Liver (tissue), 8 donors: ENCODE measurements at regions not wholly inside any gene's neighbourhood (a gene's known extent, or its start where the extent isn't known, plus 50 kb on each side); places are given as distances from the start of the nearest gene placed in this dataset.

Source experiments
- DNase-seq: peaks from one replicate; pipeline ENCODE4 v3.0.0-alpha.2; 2017; ENCODE audit warnings: low spot score
- H3K27ac ChIP-seq, 2 donors: one replicate each; pipeline ENCODE4 v1.7.0; 2013; ENCODE audit warnings: inconsistent platforms in 2 of 2, low read length in 2 of 2, control low read depth in 1 of 2, low read depth in 1 of 2, mild to moderate bottlenecking in 1 of 2
- H3K27me3 ChIP-seq, 4 donors: one replicate each; pipeline versions ENCODE4 v1.6.1 to v1.7.0; 2013; ENCODE audit warnings: low read length in 3 of 4, inconsistent platforms in 1 of 4, mild to moderate bottlenecking in 1 of 4, moderate library complexity in 1 of 4; ENCODE audit not compliant: control insufficient read depth in 4 of 4, insufficient read depth in 4 of 4
- H3K36me3 ChIP-seq, 4 donors: one replicate each; pipeline versions ENCODE4 v1.6.1 to v1.7.0; 2013; ENCODE audit warnings: low read length in 3 of 4, mild to moderate bottlenecking in 3 of 4, low read depth in 1 of 4, moderate library complexity in 1 of 4; ENCODE audit not compliant: control insufficient read depth in 4 of 4, insufficient read depth in 3 of 4
- H3K4me1 ChIP-seq, 4 donors: one replicate each; pipeline versions ENCODE4 v1.6.1 to v1.7.0; 2013; ENCODE audit warnings: low read length in 3 of 4, mild to moderate bottlenecking in 3 of 4, moderate library complexity in 1 of 4; ENCODE audit not compliant: control insufficient read depth in 4 of 4, insufficient read depth in 4 of 4
- H3K4me3 ChIP-seq, 3 donors: one replicate each; pipeline versions ENCODE4 v1.6.1 to v1.7.0; 2013; ENCODE audit warnings: low read length in 3 of 3, control low read depth in 1 of 3, low read depth in 1 of 3, mild to moderate bottlenecking in 1 of 3
- H3K9ac ChIP-seq, 2 donors: one replicate each; pipeline ENCODE4 v1.7.0; 2013; ENCODE audit warnings: low read length in 2 of 2, mild to moderate bottlenecking in 2 of 2, moderate library complexity in 2 of 2, control low read depth in 1 of 2, low read depth in 1 of 2
- H3K9me3 ChIP-seq, 4 donors: one replicate each; pipeline versions ENCODE4 v1.6.1 to v1.7.0; 2013; ENCODE audit warnings: low read length in 3 of 4; ENCODE audit not compliant: control insufficient read depth in 4 of 4
- ATF3 ChIP-seq: IDR thresholded peaks from 2 replicates; pipeline ENCODE4 v1.6.1; 2016; ENCODE audit warnings: antibody characterized with exemption
- CTCF ChIP-seq: fragments of 150-350 bp; IDR thresholded peaks from 2 replicates; pipeline ENCODE4 v1.5.1; 2017; ENCODE audit warnings: improper control_type of control experiment, low read depth, low read length; ENCODE audit not compliant: missing input control
- EGR1 ChIP-seq, 2 donors: IDR thresholded peaks; 2 replicates each; pipeline ENCODE4 v1.6.1; 2016 to 2018; ENCODE audit warnings: antibody characterized with exemption in 2 of 2, low read depth in 2 of 2
- FOXA1 ChIP-seq: IDR thresholded peaks from 2 replicates; pipeline ENCODE4 v1.6.1; 2016; ENCODE audit warnings: antibody characterized with exemption
- GABPA ChIP-seq, 2 donors: IDR thresholded peaks in 1 of 2; conservative IDR thresholded peaks in 1 of 2; 2 replicates each; pipeline ENCODE4 v1.6.1; 2016; ENCODE audit warnings: antibody characterized with exemption in 2 of 2, mild to moderate bottlenecking in 1 of 2, moderate library complexity in 1 of 2
- HNF4A ChIP-seq, 2 donors: conservative IDR thresholded peaks; 2 replicates each; pipeline ENCODE4 v1.6.1; 2016; ENCODE audit warnings: antibody characterized with exemption in 2 of 2, mild to moderate bottlenecking in 2 of 2
- HNF4G ChIP-seq: IDR thresholded peaks from 2 replicates; pipeline ENCODE4 v1.6.1; 2016; ENCODE audit warnings: antibody characterized with exemption
- JUND ChIP-seq, 2 donors: IDR thresholded peaks; 2 replicates each; pipeline ENCODE4 v1.6.1; 2016; ENCODE audit warnings: antibody characterized with exemption in 2 of 2
- NR2F2 ChIP-seq: IDR thresholded peaks from 2 replicates; pipeline ENCODE4 v1.6.1; 2016; ENCODE audit warnings: antibody characterized with exemption
- RAD21 ChIP-seq, 2 donors: IDR thresholded peaks; 2 replicates each; pipeline ENCODE4 v1.6.1; 2016; ENCODE audit warnings: antibody characterized with exemption in 2 of 2, mild to moderate bottlenecking in 2 of 2
- RXRA ChIP-seq, 2 donors: IDR thresholded peaks; 2 replicates each; pipeline ENCODE4 v1.6.1; 2017 to 2018; ENCODE audit warnings: antibody characterized with exemption in 2 of 2, mild to moderate bottlenecking in 1 of 2
- SP1 ChIP-seq: IDR thresholded peaks from 2 replicates; pipeline ENCODE4 v1.6.1; 2018; ENCODE audit warnings: antibody characterized with exemption, mild to moderate bottlenecking
- YY1 ChIP-seq: IDR thresholded peaks from 2 replicates; pipeline ENCODE4 v1.6.1; 2016; ENCODE audit warnings: antibody characterized with exemption, mild to moderate bottlenecking
- WGBS: extraction: QIAGEN DNeasy Blood & Tissue Kit; methylation state at CpG from one replicate; pipeline ENCODE4 v1.1.7; 2013; 5-methylcytosine and 5-hydroxymethylcytosine counted together
- TF ChIP-seq, protein P1 (sequence below): IDR thresholded peaks from 2 replicates; pipeline ENCODE4 v1.6.1; 2016; ENCODE audit warnings: antibody characterized with exemption
- TF ChIP-seq, protein P2 (sequence below): IDR thresholded peaks from 2 replicates; pipeline ENCODE4 v1.6.1; 2016; ENCODE audit warnings: antibody characterized with exemption
- TF ChIP-seq, protein P3 (sequence below): IDR thresholded peaks from 2 replicates; pipeline ENCODE4 v1.6.1; 2016; ENCODE audit warnings: antibody characterized with exemption, mild to moderate bottlenecking
- donor health status: healthy.
- donor health status: healthy.
- donor health status: healthy.
- donor health status: healthy.
- donor health status: healthy.

DNA sequence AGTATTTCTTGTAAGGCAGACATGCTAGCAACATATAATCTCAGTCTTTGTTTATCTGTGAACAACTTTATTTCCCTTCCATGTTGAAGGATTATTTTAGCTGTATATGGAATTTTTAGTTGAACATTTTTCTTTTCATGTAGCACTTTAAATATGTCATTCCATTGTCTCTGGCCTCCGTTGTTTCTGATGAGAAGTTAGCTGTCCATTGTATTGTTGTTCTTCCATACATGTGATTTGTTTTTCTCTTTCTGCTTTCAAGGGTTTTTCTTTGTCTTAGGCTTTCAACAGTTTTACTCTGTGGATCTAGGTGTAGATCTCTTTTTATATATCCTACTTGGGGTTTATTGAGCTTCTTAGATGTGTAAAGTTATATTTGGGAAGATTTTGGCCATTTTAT is 66.3 kb upstream of the COMTD1 start:
- Histone ChIP-seq H3K27me3 (no peaks in the 10 kb centered on the region), H3K9ac (no peak overlapping the region), H3K4me1 (no peaks in the 10 kb centered on the region), H3K36me3 (no peaks in the 10 kb centered on the region), H3K9me3 (no peaks in the 10 kb centered on the region), H3K27ac (no peak overlapping the region), H3K4me3 (no peak overlapping the region)
- no peak for DNase-seq
- 81% methylated on average over 1 of the region's 1 CpG for WGBS
- TF ChIP-seq ATF3 = no peak
- TF ChIP-seq YY1 = no peak
- TF ChIP-seq EGR1 (IDR thresholded peaks at IDR 0.05; ENCODE audit: low read depth in 2 of 2) = no peak
- TF ChIP-seq, protein P1, sequence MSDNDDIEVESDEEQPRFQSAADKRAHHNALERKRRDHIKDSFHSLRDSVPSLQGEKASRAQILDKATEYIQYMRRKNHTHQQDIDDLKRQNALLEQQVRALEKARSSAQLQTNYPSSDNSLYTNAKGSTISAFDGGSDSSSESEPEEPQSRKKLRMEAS = no peak
- no peak for TF ChIP-seq CTCF
- TF ChIP-seq, protein P2, sequence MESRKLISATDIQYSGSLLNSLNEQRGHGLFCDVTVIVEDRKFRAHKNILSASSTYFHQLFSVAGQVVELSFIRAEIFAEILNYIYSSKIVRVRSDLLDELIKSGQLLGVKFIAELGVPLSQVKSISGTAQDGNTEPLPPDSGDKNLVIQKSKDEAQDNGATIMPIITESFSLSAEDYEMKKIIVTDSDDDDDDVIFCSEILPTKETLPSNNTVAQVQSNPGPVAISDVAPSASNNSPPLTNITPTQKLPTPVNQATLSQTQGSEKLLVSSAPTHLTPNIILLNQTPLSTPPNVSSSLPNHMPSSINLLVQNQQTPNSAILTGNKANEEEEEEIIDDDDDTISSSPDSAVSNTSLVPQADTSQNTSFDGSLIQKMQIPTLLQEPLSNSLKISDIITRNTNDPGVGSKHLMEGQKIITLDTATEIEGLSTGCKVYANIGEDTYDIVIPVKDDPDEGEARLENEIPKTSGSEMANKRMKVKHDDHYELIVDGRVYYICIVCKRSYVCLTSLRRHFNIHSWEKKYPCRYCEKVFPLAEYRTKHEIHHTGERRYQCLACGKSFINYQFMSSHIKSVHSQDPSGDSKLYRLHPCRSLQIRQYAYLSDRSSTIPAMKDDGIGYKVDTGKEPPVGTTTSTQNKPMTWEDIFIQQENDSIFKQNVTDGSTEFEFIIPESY = no peak
- TF ChIP-seq HNF4G = no peak
- TF ChIP-seq RXRA (IDR thresholded peaks at IDR 0.05) = no peak
- TF ChIP-seq JUND (IDR thresholded peaks at IDR 0.05) = no peak
- TF ChIP-seq, protein P3, sequence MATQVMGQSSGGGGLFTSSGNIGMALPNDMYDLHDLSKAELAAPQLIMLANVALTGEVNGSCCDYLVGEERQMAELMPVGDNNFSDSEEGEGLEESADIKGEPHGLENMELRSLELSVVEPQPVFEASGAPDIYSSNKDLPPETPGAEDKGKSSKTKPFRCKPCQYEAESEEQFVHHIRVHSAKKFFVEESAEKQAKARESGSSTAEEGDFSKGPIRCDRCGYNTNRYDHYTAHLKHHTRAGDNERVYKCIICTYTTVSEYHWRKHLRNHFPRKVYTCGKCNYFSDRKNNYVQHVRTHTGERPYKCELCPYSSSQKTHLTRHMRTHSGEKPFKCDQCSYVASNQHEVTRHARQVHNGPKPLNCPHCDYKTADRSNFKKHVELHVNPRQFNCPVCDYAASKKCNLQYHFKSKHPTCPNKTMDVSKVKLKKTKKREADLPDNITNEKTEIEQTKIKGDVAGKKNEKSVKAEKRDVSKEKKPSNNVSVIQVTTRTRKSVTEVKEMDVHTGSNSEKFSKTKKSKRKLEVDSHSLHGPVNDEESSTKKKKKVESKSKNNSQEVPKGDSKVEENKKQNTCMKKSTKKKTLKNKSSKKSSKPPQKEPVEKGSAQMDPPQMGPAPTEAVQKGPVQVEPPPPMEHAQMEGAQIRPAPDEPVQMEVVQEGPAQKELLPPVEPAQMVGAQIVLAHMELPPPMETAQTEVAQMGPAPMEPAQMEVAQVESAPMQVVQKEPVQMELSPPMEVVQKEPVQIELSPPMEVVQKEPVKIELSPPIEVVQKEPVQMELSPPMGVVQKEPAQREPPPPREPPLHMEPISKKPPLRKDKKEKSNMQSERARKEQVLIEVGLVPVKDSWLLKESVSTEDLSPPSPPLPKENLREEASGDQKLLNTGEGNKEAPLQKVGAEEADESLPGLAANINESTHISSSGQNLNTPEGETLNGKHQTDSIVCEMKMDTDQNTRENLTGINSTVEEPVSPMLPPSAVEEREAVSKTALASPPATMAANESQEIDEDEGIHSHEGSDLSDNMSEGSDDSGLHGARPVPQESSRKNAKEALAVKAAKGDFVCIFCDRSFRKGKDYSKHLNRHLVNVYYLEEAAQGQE = no peak
- no peak for TF ChIP-seq HNF4A (conservative IDR thresholded peaks at IDR 0.05)
- no peak for TF ChIP-seq NR2F2

DNA sequence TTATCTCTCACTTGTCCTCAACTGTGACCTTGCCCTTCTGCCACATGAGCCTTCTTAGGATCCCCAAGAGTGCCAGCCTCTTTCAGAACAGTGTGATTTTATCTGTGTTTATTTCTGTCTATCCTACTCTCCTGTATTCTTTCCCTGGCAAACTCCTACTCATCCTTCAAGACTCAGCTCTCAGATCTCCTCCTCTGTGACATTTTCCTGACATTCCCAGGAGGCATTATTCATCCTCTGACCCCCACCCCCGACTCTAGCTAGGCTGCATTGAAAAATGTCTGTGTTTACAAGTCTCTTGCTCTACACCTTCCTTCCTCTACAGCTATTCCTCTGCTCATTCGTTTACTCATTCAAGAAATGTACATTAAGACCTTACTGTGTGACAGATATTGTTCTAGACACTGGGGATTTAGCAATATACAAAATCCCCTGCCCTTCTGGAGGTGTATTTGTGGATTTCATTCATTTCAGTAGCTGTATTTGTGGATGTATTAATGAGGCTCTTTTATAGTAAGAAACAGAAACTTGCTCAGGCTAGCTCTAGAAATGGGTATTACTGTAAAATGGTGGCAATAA is 61.4 kb upstream of the COMTD1 start:
- peaks cover 0 to 3% (median 0%) of the 10 kb centered on the region in 4 donors for H3K27me3 ChIP-seq
- H3K4me3 ChIP-seq = no peak overlapping the region
- H3K4me1 ChIP-seq = peaks cover 0 to 2% (median 2%) of the 10 kb centered on the region in 4 donors
- no peak for DNase-seq
- 53% methylated on average over 2 of the region's 2 CpGs for WGBS
- no peaks in the 10 kb centered on the region for H3K36me3 ChIP-seq
- H3K9ac ChIP-seq = no peak overlapping the region
- H3K9me3 ChIP-seq = no peaks in the 10 kb centered on the region
- H3K27ac ChIP-seq = no peak overlapping the region
- TF ChIP-seq YY1 (no peak), RAD21 (IDR thresholded peaks at IDR 0.05) (no peak), RXRA (IDR thresholded peaks at IDR 0.05) (no peak), SP1 (no peak), HNF4A (conservative IDR thresholded peaks at IDR 0.05) (no peak), JUND (IDR thresholded peaks at IDR 0.05) (no peak), FOXA1 (no peak), GABPA (IDR thresholded peaks at IDR 0.05 in 1 of 2, conservative IDR thresholded peaks at IDR 0.05 in 1 of 2) (no peak), ATF3 (no peak), EGR1 (IDR thresholded peaks at IDR 0.05; ENCODE audit: low read depth in 2 of 2) (no peak), NR2F2 (no peak)
- TF ChIP-seq, protein P3 = no peak
- TF ChIP-seq, protein P2 = no peak
- TF ChIP-seq, protein P1 = no peak
